Kidney (tissue), 13 donors: ENCODE measurements at regions not wholly inside any gene's neighbourhood (a gene's known extent, or its start where the extent isn't known, plus 50 kb on each side); places are given as distances from the start of the nearest gene placed in this dataset.

ENCODE experiments used
- DNase-seq, 5 donors: peaks; one replicate each; pipeline ENCODE4 v3.0.0-alpha.2; 2013 to 2020
- FAIRE-seq: peaks from 2 replicates; lab custom pipeline; 2012; peaks lifted over from hg19 to GRCh38; lab: Jason Lieb, UNC
- H3K27ac ChIP-seq, 2 donors: one replicate each; pipeline ENCODE4 v1.7.0; 2013; ENCODE audit warnings: low read depth in 2 of 2, low read length in 2 of 2, inconsistent platforms in 1 of 2
- H3K27me3 ChIP-seq: one replicate; pipeline ENCODE4 v1.7.1; 2013; ENCODE audit warnings: low read length, inconsistent platforms; ENCODE audit not compliant: control insufficient read depth, insufficient read depth
- H3K36me3 ChIP-seq, 3 donors: one replicate each; pipeline versions ENCODE4 v1.7.0 to v1.7.1; 2013; ENCODE audit warnings: low read length in 3 of 3, control low read depth in 1 of 3, inconsistent platforms in 1 of 3; ENCODE audit not compliant: insufficient read depth in 3 of 3, control insufficient read depth in 2 of 3
- H3K4me1 ChIP-seq, 3 donors: one replicate each; pipeline versions ENCODE4 v1.7.0 to v1.7.1; 2013; ENCODE audit warnings: low read length in 3 of 3, inconsistent platforms in 1 of 3, low read depth in 1 of 3; ENCODE audit not compliant: control insufficient read depth in 2 of 3, insufficient read depth in 2 of 3
- H3K4me3 ChIP-seq, 3 donors: one replicate each; pipeline versions ENCODE4 v1.7.0 to v1.8.1; 2013; ENCODE audit warnings: low read length in 3 of 3, control low read depth in 1 of 3, inconsistent platforms in 1 of 3
- H3K9ac ChIP-seq, 3 donors: one replicate each; pipeline versions ENCODE4 v1.7.0 to v1.7.1; 2013; ENCODE audit warnings: low read length in 3 of 3, control low read depth in 1 of 3, inconsistent platforms in 1 of 3
- H3K9me3 ChIP-seq, 3 donors: one replicate each; pipeline versions ENCODE4 v1.7.0 to v1.7.1; 2013; ENCODE audit warnings: low read length in 3 of 3, control low read depth in 1 of 3, inconsistent platforms in 1 of 3; ENCODE audit not compliant: control insufficient read depth in 2 of 3, insufficient read depth in 1 of 3
- intact Hi-C: fragments of 100-400 bp; cut with DNase I; formaldehyde crosslinking; loops from one replicate; pipeline ENCODE4 v1.11.1; 2022
- TF ChIP-seq, protein P1 (sequence below): IDR thresholded peaks from 3 replicates; pipeline ENCODE4 v1.5.1; 2012; ENCODE audit warnings: mild to moderate bottlenecking, moderate library complexity, borderline replicate concordance; ENCODE audit not compliant: insufficient read depth; ENCODE audit errors: extremely low read depth
- donor health status: control.
- donor health status: control.
- donor health status: control.
- donor health status: control.
- donor health status: control.
- donor health status: DM: yes; HTN: yes; CAD: no.
- donor health status: Normal renal cell carcinoma (clear cell type).

GRCh38 chr5:116654925-116655324 is 80.3 kb upstream of the SEMA6A start:
- no peaks in the 10 kb centered on the region for H3K9me3 ChIP-seq
- no peak overlapping the region for H3K27ac ChIP-seq
- no peaks in the 10 kb centered on the region for H3K4me1 ChIP-seq
- DNase-seq = no peak
- no peak overlapping the region for H3K4me3 ChIP-seq
- no peak for FAIRE-seq
- no peak overlapping the region for H3K9ac ChIP-seq
- intact Hi-C loops = no loop called here
- H3K27me3 ChIP-seq = no peaks in the 10 kb centered on the region
- TF ChIP-seq, protein P1, sequence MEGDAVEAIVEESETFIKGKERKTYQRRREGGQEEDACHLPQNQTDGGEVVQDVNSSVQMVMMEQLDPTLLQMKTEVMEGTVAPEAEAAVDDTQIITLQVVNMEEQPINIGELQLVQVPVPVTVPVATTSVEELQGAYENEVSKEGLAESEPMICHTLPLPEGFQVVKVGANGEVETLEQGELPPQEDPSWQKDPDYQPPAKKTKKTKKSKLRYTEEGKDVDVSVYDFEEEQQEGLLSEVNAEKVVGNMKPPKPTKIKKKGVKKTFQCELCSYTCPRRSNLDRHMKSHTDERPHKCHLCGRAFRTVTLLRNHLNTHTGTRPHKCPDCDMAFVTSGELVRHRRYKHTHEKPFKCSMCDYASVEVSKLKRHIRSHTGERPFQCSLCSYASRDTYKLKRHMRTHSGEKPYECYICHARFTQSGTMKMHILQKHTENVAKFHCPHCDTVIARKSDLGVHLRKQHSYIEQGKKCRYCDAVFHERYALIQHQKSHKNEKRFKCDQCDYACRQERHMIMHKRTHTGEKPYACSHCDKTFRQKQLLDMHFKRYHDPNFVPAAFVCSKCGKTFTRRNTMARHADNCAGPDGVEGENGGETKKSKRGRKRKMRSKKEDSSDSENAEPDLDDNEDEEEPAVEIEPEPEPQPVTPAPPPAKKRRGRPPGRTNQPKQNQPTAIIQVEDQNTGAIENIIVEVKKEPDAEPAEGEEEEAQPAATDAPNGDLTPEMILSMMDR = no peak
- H3K36me3 ChIP-seq = no peaks in the 10 kb centered on the region

- Histone ChIP-seq H3K27ac (no peak overlapping the region), H3K4me1 (no peaks in the 10 kb centered on the region), H3K27me3 (no peaks in the 10 kb centered on the region), H3K9me3 (no peaks in the 10 kb centered on the region), H3K36me3 (no peaks in the 10 kb centered on the region), H3K9ac (no peak overlapping the region), H3K4me3 (no peak overlapping the region)
- TF ChIP-seq, protein P1 = no peak
- DNase-seq (peak in 2 of 5 donors; percentile 5 to 9), FAIRE-seq (no peak)
- intact Hi-C loops = no loop called here
Measured at GRCh38 chr5:116652903-116653302, 78.3 kb upstream of the SEMA6A start.

GRCh38 chr5:116652196-116652729 is 77.6 kb upstream of the SEMA6A start:
- FAIRE-seq (no peak), DNase-seq (peak; percentile 25 to 69 (median 52))
- H3K4me1 ChIP-seq = no peaks in the 10 kb centered on the region
- intact Hi-C loops = no loop called here
- TF ChIP-seq, protein P1 = no peak
- H3K9ac ChIP-seq = no peak overlapping the region
- no peak overlapping the region for H3K27ac ChIP-seq
- no peaks in the 10 kb centered on the region for H3K36me3 ChIP-seq
- no peaks in the 10 kb centered on the region for H3K9me3 ChIP-seq
- no peaks in the 10 kb centered on the region for H3K27me3 ChIP-seq
- H3K4me3 ChIP-seq = no peak overlapping the region

DNA sequence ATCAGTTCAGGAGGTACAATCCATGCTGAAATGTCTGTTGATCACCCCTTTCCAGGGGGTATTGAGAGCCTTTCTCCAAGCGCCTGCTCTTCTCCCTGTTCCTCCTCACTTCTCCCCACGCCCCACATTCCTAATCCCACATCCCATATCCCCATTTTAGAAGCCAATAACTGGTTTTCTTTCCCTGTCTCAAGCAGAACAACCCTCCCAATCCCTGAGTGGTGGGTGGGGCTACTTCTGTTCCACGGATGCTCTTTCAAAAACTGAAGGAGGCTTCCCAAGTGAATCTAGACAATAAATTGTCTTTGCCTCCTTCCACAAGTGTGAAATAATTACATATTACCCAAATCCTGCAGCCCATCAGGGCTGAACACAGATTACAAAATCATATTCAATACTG is 77.0 kb upstream of the SEMA6A start:
- H3K27me3 ChIP-seq = no peaks in the 10 kb centered on the region
- no peaks in the 10 kb centered on the region for H3K4me1 ChIP-seq
- no peaks in the 10 kb centered on the region for H3K9me3 ChIP-seq
- no peak overlapping the region for H3K4me3 ChIP-seq
- FAIRE-seq (no peak), DNase-seq (no peak)
- intact Hi-C loops = no loop called here
- H3K9ac ChIP-seq = no peak overlapping the region
- no peak overlapping the region for H3K27ac ChIP-seq
- no peaks in the 10 kb centered on the region for H3K36me3 ChIP-seq
- TF ChIP-seq, protein P1 = no peak
